ENCODE measurements at regions not wholly inside any gene's neighbourhood (a gene's known extent, or its start where the extent isn't known, plus 50 kb on each side); places are given as distances from the start of the nearest gene placed in this dataset.

DNA sequence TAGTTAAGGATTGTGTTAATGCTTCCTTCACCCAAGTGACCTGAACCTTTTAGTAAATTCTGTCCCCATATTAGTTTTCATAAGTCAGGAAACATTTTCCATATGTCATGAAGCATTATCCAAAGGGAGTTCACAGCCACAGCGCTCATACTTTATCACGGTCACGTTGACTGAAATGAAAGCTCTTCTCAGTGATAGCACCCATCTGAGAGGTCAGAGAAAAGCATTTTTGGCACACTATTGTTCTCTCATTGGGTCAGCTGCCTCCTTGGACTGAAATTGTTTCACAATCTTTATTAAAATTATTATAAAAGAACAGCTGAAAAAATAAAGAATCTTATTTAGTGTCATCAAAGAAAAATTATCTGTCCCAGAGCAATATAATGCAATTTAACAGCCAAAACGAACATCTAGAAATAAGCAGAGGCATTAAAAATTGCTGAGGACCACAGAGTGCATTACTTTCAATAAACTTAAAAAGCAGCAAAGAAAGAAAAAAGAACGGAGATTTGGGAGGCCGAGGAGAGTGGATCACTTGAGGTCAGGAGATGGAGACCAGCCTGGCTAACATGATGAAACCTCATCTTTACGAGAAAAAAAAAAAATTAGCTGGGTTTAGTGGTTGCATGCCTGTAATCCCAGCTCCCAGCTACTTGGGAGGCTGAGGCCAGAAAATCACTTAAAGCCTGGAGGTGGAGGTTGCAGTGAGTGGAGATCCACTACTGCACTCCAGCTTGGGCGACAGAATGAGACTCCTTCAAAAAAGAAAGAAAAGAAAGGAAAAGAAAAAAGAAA, 680.8 kb upstream of the FAM241A start:
- 63% methylated on average over 8 of the region's 8 CpGs for WGBS
- DNase-seq (ENCODE audit: low spot score) = no peak
- Histone ChIP-seq H3K27ac (no peak overlapping the region), H3K4me3 (no peak overlapping the region), H3K4me1 (replicated peaks) (no peaks in the 10 kb centered on the region), H3K9me3 (no peaks in the 10 kb centered on the region), H3K27me3 (replicated peaks; ENCODE audit: insufficient read depth) (no peaks in the 10 kb centered on the region), H3K36me3 (no peaks in the 10 kb centered on the region)
- TF ChIP-seq, protein P1, sequence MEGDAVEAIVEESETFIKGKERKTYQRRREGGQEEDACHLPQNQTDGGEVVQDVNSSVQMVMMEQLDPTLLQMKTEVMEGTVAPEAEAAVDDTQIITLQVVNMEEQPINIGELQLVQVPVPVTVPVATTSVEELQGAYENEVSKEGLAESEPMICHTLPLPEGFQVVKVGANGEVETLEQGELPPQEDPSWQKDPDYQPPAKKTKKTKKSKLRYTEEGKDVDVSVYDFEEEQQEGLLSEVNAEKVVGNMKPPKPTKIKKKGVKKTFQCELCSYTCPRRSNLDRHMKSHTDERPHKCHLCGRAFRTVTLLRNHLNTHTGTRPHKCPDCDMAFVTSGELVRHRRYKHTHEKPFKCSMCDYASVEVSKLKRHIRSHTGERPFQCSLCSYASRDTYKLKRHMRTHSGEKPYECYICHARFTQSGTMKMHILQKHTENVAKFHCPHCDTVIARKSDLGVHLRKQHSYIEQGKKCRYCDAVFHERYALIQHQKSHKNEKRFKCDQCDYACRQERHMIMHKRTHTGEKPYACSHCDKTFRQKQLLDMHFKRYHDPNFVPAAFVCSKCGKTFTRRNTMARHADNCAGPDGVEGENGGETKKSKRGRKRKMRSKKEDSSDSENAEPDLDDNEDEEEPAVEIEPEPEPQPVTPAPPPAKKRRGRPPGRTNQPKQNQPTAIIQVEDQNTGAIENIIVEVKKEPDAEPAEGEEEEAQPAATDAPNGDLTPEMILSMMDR (IDR thresholded peaks at IDR 0.05) = no peak
- TF ChIP-seq POLR2A (IDR thresholded peaks at IDR 0.05) = no peak
- intact Hi-C loops (cut with DNase I) = no loop called here

DNA sequence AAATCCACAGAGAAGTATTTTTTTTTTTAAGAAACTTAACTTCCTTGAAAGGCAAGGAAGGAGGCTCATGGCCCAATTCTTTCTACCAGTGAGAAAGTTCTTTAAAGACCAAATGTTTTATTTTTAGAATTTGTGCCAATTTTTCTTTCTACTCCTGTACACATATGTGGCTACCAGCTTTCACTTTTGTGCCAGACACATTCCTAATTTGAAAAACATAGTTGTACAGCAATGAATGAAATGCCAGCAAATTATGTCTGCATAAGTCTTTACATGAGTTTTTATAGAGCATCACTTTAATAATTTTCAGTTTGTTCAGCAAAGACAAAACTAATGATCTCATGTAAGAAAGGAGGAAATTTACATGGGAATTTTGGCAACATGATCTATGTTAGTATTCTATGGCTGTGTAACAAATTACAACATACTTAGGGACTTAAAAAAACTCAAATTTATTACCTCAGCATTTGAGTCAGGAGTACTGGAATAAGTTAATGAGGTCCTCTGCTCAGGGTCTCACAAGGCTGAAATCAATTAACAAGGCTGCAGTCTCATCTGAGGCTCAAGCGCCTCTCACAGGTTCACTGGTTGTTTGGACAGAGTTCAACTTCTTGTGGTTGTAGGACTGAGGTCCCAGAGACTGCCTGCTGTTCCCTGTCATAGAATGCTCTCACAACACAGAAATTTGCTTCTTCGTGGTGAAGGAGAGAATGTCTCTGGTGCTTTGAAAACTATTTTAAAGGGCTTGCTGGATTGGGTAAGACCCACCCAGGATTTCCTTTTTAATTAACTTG, 678.2 kb upstream of the FAM241A start:
- Histone ChIP-seq H3K4me3 (no peak overlapping the region), H3K9me3 (no peaks in the 10 kb centered on the region), H3K27me3 (replicated peaks; ENCODE audit: insufficient read depth) (no peaks in the 10 kb centered on the region), H3K27ac (no peak overlapping the region), H3K4me1 (replicated peaks) (no peaks in the 10 kb centered on the region), H3K36me3 (no peaks in the 10 kb centered on the region)
- TF ChIP-seq, protein P1 (IDR thresholded peaks at IDR 0.05) = no peak
- TF ChIP-seq POLR2AphosphoS5 (IDR thresholded peaks at IDR 0.05) (no peak), POLR2A (IDR thresholded peaks at IDR 0.05) (no peak)
- 83% methylated on average over 2 of the region's 2 CpGs for WGBS
- DNase-seq (ENCODE audit: low spot score) = no peak
- intact Hi-C loops (cut with DNase I) = no loop called here

DNA sequence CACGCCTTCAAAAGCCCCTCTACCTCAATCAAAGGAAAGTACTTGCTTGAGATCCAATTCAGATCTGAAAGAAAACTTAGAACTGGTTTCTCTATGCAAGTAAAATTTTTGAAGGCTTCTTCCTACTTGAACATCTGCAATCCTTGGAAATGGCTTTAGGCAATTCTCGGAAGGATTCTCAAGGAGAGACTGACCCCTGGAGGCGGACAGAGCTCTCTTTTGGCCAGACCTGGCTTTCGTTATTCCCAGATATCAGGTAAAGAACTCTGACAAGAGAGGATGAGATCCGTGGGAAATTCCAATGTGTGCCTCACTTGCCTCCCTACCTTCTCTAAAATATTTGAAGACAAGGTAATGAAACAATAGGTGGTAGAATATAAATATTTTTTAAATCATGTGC, 670.3 kb upstream of the FAM241A start:
- no peak for DNase-seq (ENCODE audit: low spot score)
- no peak overlapping the region for H3K27ac ChIP-seq
- H3K27me3 ChIP-seq (replicated peaks; ENCODE audit: insufficient read depth) = no peaks in the 10 kb centered on the region
- H3K4me3 ChIP-seq = no peak overlapping the region
- no peaks in the 10 kb centered on the region for H3K9me3 ChIP-seq
- H3K36me3 ChIP-seq = no peaks in the 10 kb centered on the region
- WGBS = 12% methylated on average over 5 of the region's 5 CpGs
- no peak for TF ChIP-seq POLR2A (IDR thresholded peaks at IDR 0.05)
- TF ChIP-seq POLR2AphosphoS5 (IDR thresholded peaks at IDR 0.05) = no peak
- TF ChIP-seq, protein P1 (IDR thresholded peaks at IDR 0.05) = no peak
- H3K4me1 ChIP-seq (replicated peaks) = no peaks in the 10 kb centered on the region
- intact Hi-C loops (cut with DNase I) = loop anchor here (2.0 kb wide), 1 partner anchor 842 kb away; no protein-coding TSS in a partner anchor

DNA sequence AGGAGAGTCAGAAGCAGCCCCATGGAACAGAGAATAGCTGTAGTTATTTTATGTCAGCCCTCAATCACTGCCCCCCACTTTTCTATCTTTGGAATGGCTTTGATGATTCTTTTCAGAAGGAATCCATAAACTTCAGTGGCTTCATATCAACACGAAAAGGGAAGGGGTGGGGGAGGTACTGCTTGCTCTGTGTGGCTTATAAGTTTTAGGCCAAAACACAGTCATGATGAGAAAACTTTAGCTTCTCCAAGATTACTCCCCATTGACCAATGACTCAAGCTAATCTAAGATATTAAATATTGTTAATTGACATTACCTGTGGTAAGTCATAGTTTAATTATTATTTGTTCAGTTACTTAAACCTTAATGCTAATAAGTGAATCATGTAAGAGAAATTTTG, 669.6 kb upstream of the FAM241A start:
- WGBS = 43% methylated on average over 1 of the region's 1 CpG
- Histone ChIP-seq H3K27ac (no peak overlapping the region), H3K4me1 (replicated peaks) (no peaks in the 10 kb centered on the region), H3K36me3 (no peaks in the 10 kb centered on the region), H3K9me3 (no peaks in the 10 kb centered on the region), H3K27me3 (replicated peaks; ENCODE audit: insufficient read depth) (no peaks in the 10 kb centered on the region), H3K4me3 (no peak overlapping the region)
- DNase-seq (ENCODE audit: low spot score) = no peak
- intact Hi-C loops (cut with DNase I) = loop anchor here (2.0 kb wide), 1 partner anchor 843 kb away; no protein-coding TSS in a partner anchor
- TF ChIP-seq POLR2A (IDR thresholded peaks at IDR 0.05) (no peak), POLR2AphosphoS5 (IDR thresholded peaks at IDR 0.05) (no peak)
- TF ChIP-seq, protein P1 (IDR thresholded peaks at IDR 0.05) = no peak
